H1 (cell line): ENCODE measurements at regions not wholly inside any gene's neighbourhood (a gene's known extent, or its start where the extent isn't known, plus 50 kb on each side); places are given as distances from the start of the nearest gene placed in this dataset.

Experiments
- CTCF ChIA-PET: fragments of 300-600 bp; sonication (Branson Sonifier 250); formaldehyde crosslinking; loops from one replicate; lab custom pipeline; 2021; ENCODE audit not compliant: partially characterized antibody; lab: Charles Lee
- POLR2A ChIA-PET: fragments of 300-600 bp; sonication (Branson Sonifier 250); formaldehyde crosslinking; loops from one replicate; lab custom pipeline; 2021; ENCODE audit warnings: inconsistent platforms; ENCODE audit not compliant: partially characterized antibody; lab: Charles Lee
- DNase-seq, 2 experiments: peaks; one replicate each; pipeline versions ENCODE4 v3.0.0 to v3.0.0-alpha.2; 2010 to 2022; ENCODE audit warnings: low spot score in 2 of 2, low read depth in 1 of 2, mixed read lengths in 1 of 2
- FAIRE-seq: peaks from 2 replicates; lab custom pipeline; 2011; peaks lifted over from hg19 to GRCh38; lab: Jason Lieb, UNC
- H2AFZ ChIP-seq: 2 replicates; pipeline ENCODE4 v1.8.1; 2012; ENCODE audit warnings: low read length, inconsistent platforms
- H2AK5ac ChIP-seq: 2 replicates; pipeline ENCODE4 v1.6.1; 2013; ENCODE audit warnings: low read depth, low read length
- H2BK120ac ChIP-seq: replicated peaks from 2 replicates; pipeline ENCODE3; 2013; ENCODE audit warnings: low read depth, low read length, inconsistent platforms
- H2BK12ac ChIP-seq: 2 replicates; pipeline ENCODE4 v1.6.1; 2013; ENCODE audit warnings: low read depth, low read length
- H2BK15ac ChIP-seq: 2 replicates; pipeline ENCODE4 v1.6.1; 2013; ENCODE audit warnings: low read length
- H2BK20ac ChIP-seq: 2 replicates; pipeline ENCODE4 v1.6.1; 2013; ENCODE audit warnings: low read length
- H2BK5ac ChIP-seq: 2 replicates; pipeline ENCODE4 v1.6.1; 2013; ENCODE audit warnings: low read depth, low read length
- H3K14ac ChIP-seq: 2 replicates; pipeline ENCODE4 v1.6.1; 2013; ENCODE audit warnings: inconsistent platforms; ENCODE audit not compliant: insufficient read length
- H3K18ac ChIP-seq: 2 replicates; pipeline ENCODE4 v1.6.1; 2013; ENCODE audit warnings: low read length; ENCODE audit errors: extremely low read depth
- H3K23ac ChIP-seq: 2 replicates; pipeline ENCODE4 v1.6.1; 2013; ENCODE audit warnings: inconsistent platforms; ENCODE audit not compliant: insufficient read length
- H3K23me2 ChIP-seq: 2 replicates; pipeline ENCODE4 v1.6.1; 2013; ENCODE audit warnings: low read depth, low read length
- H3K27ac ChIP-seq: 2 replicates; pipeline ENCODE4 v1.6.1; 2011; ENCODE audit warnings: low read depth, low read length, inconsistent platforms
- H3K27me3 ChIP-seq, 4 experiments: replicated peaks in 1 of 4; 1 replicate in 1 of 4; 2 replicates in 3 of 4; pipeline versions ENCODE4 v1.6.1 to v1.8.1; 2011 to 2013; ENCODE audit warnings: low read length in 3 of 4, mild to moderate bottlenecking in 3 of 4, inconsistent platforms in 2 of 4, mixed read lengths in 2 of 4, moderate library complexity in 1 of 4; ENCODE audit not compliant: control insufficient read depth in 3 of 4, insufficient read depth in 3 of 4; ENCODE audit errors: extremely low read depth in 1 of 4
- H3K36me3 ChIP-seq, 4 experiments: 2 replicates each; pipeline versions ENCODE4 v1.6.1 to v1.8.1; 2011 to 2013; ENCODE audit warnings: mild to moderate bottlenecking in 4 of 4, low read length in 3 of 4, moderate library complexity in 2 of 4, control low read depth in 1 of 4, inconsistent platforms in 1 of 4; ENCODE audit not compliant: insufficient read depth in 4 of 4, control insufficient read depth in 2 of 4
- H3K4ac ChIP-seq: replicated peaks from 2 replicates; pipeline ENCODE3; 2013; ENCODE audit warnings: low read length, low read depth, mixed read lengths, inconsistent platforms; ENCODE audit not compliant: insufficient read length
- H3K4me1 ChIP-seq, 4 experiments: replicated peaks in 1 of 4; 1 replicate in 1 of 4; 2 replicates in 3 of 4; pipeline versions ENCODE4 v1.6.1 to v1.8.1; 2011 to 2013; ENCODE audit warnings: low read length in 3 of 4, inconsistent platforms in 2 of 4, mixed read lengths in 1 of 4; ENCODE audit not compliant: insufficient read depth in 4 of 4, control insufficient read depth in 3 of 4
- H3K4me2 ChIP-seq, 2 experiments: 2 replicates each; pipeline versions ENCODE4 v1.6.1 to v1.8.1; 2011 to 2013; ENCODE audit warnings: low read depth in 2 of 2, low read length in 2 of 2, control low read depth in 1 of 2, inconsistent platforms in 1 of 2, mild to moderate bottlenecking in 1 of 2; ENCODE audit not compliant: insufficient read depth in 1 of 2
- H3K4me3 ChIP-seq, 4 experiments: fragments of 200-600, 300-600 bp in 1 of 4; sonication (generic), shearing (Covaris generic), sonication (Bioruptor Twin) in 1 of 4; 2 replicates each; pipeline versions ENCODE4 v1.5.1 to v1.8.1; 2011 to 2016; ENCODE audit warnings: low read length in 4 of 4, low read depth in 3 of 4, control low read depth in 2 of 4, inconsistent platforms in 2 of 4, mild to moderate bottlenecking in 2 of 4, mixed read lengths in 1 of 4, moderate library complexity in 1 of 4; ENCODE audit not compliant: insufficient read depth in 2 of 4; ENCODE audit errors: extremely low read depth in 1 of 4
- H3K56ac ChIP-seq: replicated peaks from 2 replicates; pipeline ENCODE3; 2013; ENCODE audit warnings: low read depth, mild to moderate bottlenecking, mixed read lengths, low read length, inconsistent platforms; ENCODE audit not compliant: insufficient read length
- H3K79me1 ChIP-seq: 2 replicates; pipeline ENCODE4 v1.6.1; 2013; ENCODE audit warnings: low read depth, low read length, control low read depth
- H3K79me2 ChIP-seq, 2 experiments: 2 replicates each; pipeline versions ENCODE4 v1.6.1 to v1.8.1; 2012 to 2013; ENCODE audit warnings: low read length in 2 of 2, mild to moderate bottlenecking in 2 of 2, inconsistent platforms in 1 of 2; ENCODE audit not compliant: insufficient read depth in 2 of 2, control insufficient read depth in 1 of 2
- H3K9ac ChIP-seq, 4 experiments: replicated peaks in 1 of 4; 1 replicate in 1 of 4; 2 replicates in 3 of 4; pipeline versions ENCODE4 v1.6.1 to v1.8.1; 2011 to 2013; ENCODE audit warnings: low read depth in 3 of 4, low read length in 3 of 4, control low read depth in 2 of 4, mild to moderate bottlenecking in 2 of 4, moderate library complexity in 2 of 4, inconsistent platforms in 1 of 4; ENCODE audit errors: extremely low read depth in 1 of 4
- H3K9me3 ChIP-seq, 2 experiments: 2 replicates each; pipeline versions ENCODE4 v1.6.1 to v1.8.1; 2012 to 2013; ENCODE audit warnings: mild to moderate bottlenecking in 2 of 2, moderate library complexity in 2 of 2, control low read depth in 1 of 2, inconsistent platforms in 1 of 2, low read depth in 1 of 2, low read length in 1 of 2, mixed read lengths in 1 of 2; ENCODE audit not compliant: insufficient read depth in 2 of 2
- H4K20me1 ChIP-seq, 2 experiments: replicated peaks in 1 of 2; 2 replicates each; pipeline versions ENCODE3 to v1.8.1; 2011 to 2013; ENCODE audit warnings: inconsistent platforms in 2 of 2, low read length in 2 of 2, mild to moderate bottlenecking in 1 of 2; ENCODE audit not compliant: insufficient read depth in 2 of 2, control insufficient read depth in 1 of 2
- H4K5ac ChIP-seq: 2 replicates; pipeline ENCODE4 v1.6.1; 2013; ENCODE audit warnings: low read length, low read depth, mixed read lengths, inconsistent platforms; ENCODE audit not compliant: insufficient read length
- H4K8ac ChIP-seq: 2 replicates; pipeline ENCODE4 v1.8.0; 2013; ENCODE audit warnings: mild to moderate bottlenecking, moderate library complexity, low read length, inconsistent platforms; ENCODE audit not compliant: insufficient read depth; ENCODE audit errors: extremely low read depth
- H4K91ac ChIP-seq: replicated peaks from 2 replicates; pipeline ENCODE3; 2013; ENCODE audit warnings: low read length, mixed read lengths, inconsistent platforms; ENCODE audit not compliant: insufficient read length
- BCL11A ChIP-seq, 2 experiments: IDR thresholded peaks; one replicate each; pipeline ENCODE4 v1.6.1; 2011; ENCODE audit warnings: low read depth in 2 of 2, low read length in 2 of 2, mild to moderate bottlenecking in 2 of 2
- CHD2 ChIP-seq: IDR thresholded peaks from 2 replicates; pipeline ENCODE4 v1.6.1; 2012; ENCODE audit warnings: low read length, improper control_type of control experiment
- E2F6 ChIP-seq: IDR thresholded peaks from 2 replicates; pipeline ENCODE4 v1.6.1; 2012; ENCODE audit warnings: inconsistent platforms
- HDAC2 ChIP-seq, 2 experiments: fragments of 300-600 bp in 1 of 2; sonication (generic) in 1 of 2; IDR thresholded peaks; 2 replicates each; pipeline ENCODE4 v1.6.1; 2011 to 2012; ENCODE audit warnings: low read depth in 2 of 2, low read length in 2 of 2, mild to moderate bottlenecking in 2 of 2, moderate library complexity in 2 of 2, borderline replicate concordance in 1 of 2, inconsistent platforms in 1 of 2
- JUN ChIP-seq: IDR thresholded peaks from 2 replicates; pipeline ENCODE4 v1.6.1; 2011; ENCODE audit warnings: low read depth, mild to moderate bottlenecking, improper control_type of control experiment, low read length
- PHF8 ChIP-seq: fragments of 200-600 bp; sonication (generic); conservative IDR thresholded peaks from 2 replicates; pipeline ENCODE4 v1.7.1; 2012; ENCODE audit warnings: low read depth, mild to moderate bottlenecking, inconsistent platforms, low read length, moderate library complexity
- POU5F1 ChIP-seq: IDR thresholded peaks from 2 replicates; pipeline ENCODE4 v1.6.1; 2011; ENCODE audit warnings: low read depth, mild to moderate bottlenecking, low read length, moderate library complexity
- SRF ChIP-seq: IDR thresholded peaks from 2 replicates; pipeline ENCODE4 v1.6.1; 2011; ENCODE audit warnings: mild to moderate bottlenecking, low read depth, low read length, moderate library complexity
- TBP ChIP-seq: IDR thresholded peaks from 2 replicates; pipeline ENCODE4 v1.6.1; 2011; ENCODE audit warnings: low read depth, low read length, improper control_type of control experiment
- WGBS, 2 experiments: shearing (Covaris generic) in 1 of 2; methylation state at CpG; one replicate each; pipeline versions ENCODE4 v1.1.6 to v1.1.7; 2013 to 2015; ENCODE audit warnings: low lambda C conversion rate in 2 of 2, mixed read lengths in 2 of 2, inconsistent platforms in 1 of 2, low coverage in 1 of 2, missing lambda C conversion rate in 1 of 2; ENCODE audit not compliant: insufficient replicate concordance in 2 of 2, insufficient coverage in 1 of 2, insufficient read length in 1 of 2; ENCODE audit errors: extremely low coverage in 1 of 2, missing lambda C conversion rate in 1 of 2; 5-methylcytosine and 5-hydroxymethylcytosine counted together

- TF ChIP-seq PHF8 (no peak), E2F6 (no peak), CHD2 (no peak), BCL11A (IDR thresholded peaks at IDR 0.05; ENCODE audit: low read depth in 2 of 2, low read length in 2 of 2) (no peak), TBP (no peak), SRF (no peak), JUN (no peak), POU5F1 (no peak), HDAC2 (IDR thresholded peaks at IDR 0.05; ENCODE audit: borderline replicate concordance in 1 of 2, low read depth in 2 of 2, low read length in 2 of 2) (no peak)
- no peak for FAIRE-seq
- no peaks in the 10 kb centered on the region for H3K27me3 ChIP-seq
- H2BK12ac ChIP-seq = no peak overlapping the region
- H4K8ac ChIP-seq = no peak overlapping the region
- no peak overlapping the region for H3K18ac ChIP-seq
- no peak overlapping the region for H2AK5ac ChIP-seq
- no peaks in the 10 kb centered on the region for H4K20me1 ChIP-seq
- no peaks in the 10 kb centered on the region for H3K36me3 ChIP-seq
- H3K23me2 ChIP-seq = no peaks in the 10 kb centered on the region
- H3K4me1 ChIP-seq = no peaks in the 10 kb centered on the region
- no peak overlapping the region for H2BK20ac ChIP-seq
- POLR2A ChIA-PET = no interaction called here
- no peaks in the 10 kb centered on the region for H3K9me3 ChIP-seq
- no peak overlapping the region for H4K5ac ChIP-seq
- H3K9ac ChIP-seq = no peak overlapping the region
- H3K4me2 ChIP-seq = no peak overlapping the region
- no peak overlapping the region for H4K91ac ChIP-seq
- H3K4me3 ChIP-seq = no peak overlapping the region
- CTCF ChIA-PET = no interaction called here
- WGBS, 2 experiments = 95% methylated on average over 3 of the region's 3 CpGs; no CpG with 5 or more reads in 1 of the 2 experiments
- H2BK120ac ChIP-seq = no peak overlapping the region
- H3K56ac ChIP-seq = no peak overlapping the region
- H2BK5ac ChIP-seq = no peak overlapping the region
- H3K4ac ChIP-seq = no peak overlapping the region
- H2BK15ac ChIP-seq = no peak overlapping the region
- no peak overlapping the region for H3K14ac ChIP-seq
- no peak overlapping the region for H3K23ac ChIP-seq
- no peaks in the 10 kb centered on the region for H3K79me1 ChIP-seq
- no peak overlapping the region for H3K27ac ChIP-seq
- H3K79me2 ChIP-seq = no peaks in the 10 kb centered on the region
- DNase-seq = no peak
- 0 out of 2 replicates have a peak overlapping the region, but pooled peaks have one; percentile 5 for H2AFZ ChIP-seq
Measured at GRCh38 chr13:63631006-63631405, 2215.4 kb upstream of the PCDH20 start.
